Left colon (tissue), 2 donors: ENCODE measurements at regions not wholly inside any gene's neighbourhood (a gene's known extent, or its start where the extent isn't known, plus 50 kb on each side); places are given as distances from the start of the nearest gene placed in this dataset.

Source experiments
- ATAC-seq: fragments of 200-7000 bp; cut with Tn5 transposase; one replicate; pipeline ENCODE4 v1.9.1; 2020; ENCODE audit warnings: mild to moderate bottlenecking, moderate library complexity
- DNase-seq, 2 donors: peaks; one replicate each; pipeline ENCODE4 v3.0.0-alpha.2; 2020
- intact Hi-C, 2 donors: fragments of 100-400 bp; cut with DNase I in 1 of 2; cut with micrococcal nuclease in 1 of 2; formaldehyde crosslinking; loops; one replicate each; pipeline versions ENCODE4 v1.11.2 to v1.14.0; 2022; cut with DNase I, micrococcal nuclease
- donor health status: DM: no; HTN: no; CAD: no.
- donor health status: DM: yes; HTN: yes; CAD: no.

GRCh38 chr9:106421772-106422171 is 441.2 kb upstream of the ZNF462 start:
- no peak for DNase-seq
- intact Hi-C loops: no loop called here
- no peak for ATAC-seq

DNA sequence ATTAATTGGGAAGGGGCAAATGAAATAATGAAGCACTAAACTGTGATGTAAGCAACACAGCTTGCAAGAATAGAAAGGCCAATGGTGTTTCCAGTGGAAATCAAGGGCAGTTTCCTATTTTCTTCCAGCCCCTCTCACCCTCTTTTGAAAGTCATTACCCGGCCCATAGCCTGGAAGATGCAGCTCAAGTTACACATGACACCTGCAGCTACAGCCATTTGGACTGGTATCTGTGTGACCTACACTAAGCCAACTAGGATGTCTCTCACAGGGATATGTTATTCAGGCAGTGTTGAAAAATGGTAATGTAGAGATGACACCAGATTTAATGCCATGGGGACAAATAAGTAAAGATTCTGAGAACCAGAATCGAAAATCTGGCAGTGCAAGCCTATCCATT is 439.4 kb upstream of the ZNF462 start:
- intact Hi-C loops: no loop called here
- ATAC-seq: no peak
- DNase-seq: no peak

GRCh38 chr9:106432631-106433030 is 430.3 kb upstream of the ZNF462 start:
- DNase-seq: no peak
- ATAC-seq: no peak
- intact Hi-C loops: no loop called here

- no peak for DNase-seq
- no peak for ATAC-seq
- intact Hi-C loops: no loop called here
Measured at GRCh38 chr9:106438928-106439327, 424.0 kb upstream of the ZNF462 start.

- intact Hi-C loops: no loop called here
- no peak for DNase-seq
- ATAC-seq: no peak
Measured at GRCh38 chr9:106441283-106441682, 421.7 kb upstream of the ZNF462 start.

DNA sequence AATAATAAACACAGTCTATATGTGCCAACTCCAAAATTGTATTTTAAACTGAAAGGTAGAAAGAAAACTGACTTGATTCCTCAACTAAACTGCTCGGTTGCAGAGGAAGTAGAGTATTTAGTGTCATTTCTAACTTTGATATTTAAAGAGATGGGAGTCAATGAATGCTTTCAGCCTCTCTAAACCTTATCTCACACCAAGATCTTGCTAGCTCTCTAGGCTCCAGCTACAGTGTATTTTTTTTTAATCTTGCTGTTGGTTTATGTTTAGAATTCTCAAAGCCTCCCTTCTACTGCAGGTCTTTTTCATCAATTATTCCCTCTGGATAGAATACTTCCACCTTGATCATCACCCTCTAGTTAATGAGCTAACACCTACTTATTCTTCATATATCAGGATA is 419.4 kb upstream of the ZNF462 start:
- intact Hi-C loops: no loop called here
- ATAC-seq (no peak), DNase-seq (no peak)

- intact Hi-C loops: no loop called here
- ATAC-seq: no peak
Measured at GRCh38 chr9:106445107-106445506, 417.9 kb upstream of the ZNF462 start.

DNA sequence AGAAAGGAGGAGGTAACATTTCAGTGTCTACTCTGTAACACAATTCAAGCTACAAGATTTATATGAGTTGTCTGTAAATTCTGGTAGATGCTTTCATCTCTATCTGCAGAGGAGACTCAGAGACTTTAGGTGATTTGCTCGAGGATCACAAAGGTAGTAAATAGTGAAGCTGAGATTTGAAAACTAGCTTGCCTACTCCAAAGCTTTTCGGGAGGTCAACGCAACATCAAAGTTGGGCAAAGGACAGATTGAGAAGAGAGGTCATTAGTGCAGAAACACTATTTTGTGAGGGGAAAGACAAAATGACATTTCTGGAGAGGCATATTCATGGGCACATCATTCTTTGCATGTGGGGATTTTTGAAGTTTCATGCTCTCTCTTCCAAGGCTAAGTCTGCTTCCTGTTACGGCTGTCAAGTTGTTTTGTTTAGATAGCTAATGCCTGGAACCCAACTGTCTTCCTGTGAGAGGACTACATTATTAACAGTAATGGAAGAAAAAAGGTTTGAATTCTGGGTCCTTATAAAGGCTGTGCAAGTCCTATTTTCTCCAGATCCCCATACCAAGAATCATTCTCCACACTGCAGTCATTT is 413.5 kb upstream of the ZNF462 start:
- DNase-seq: no peak
- intact Hi-C loops: no loop called here
- no peak for ATAC-seq

More at GRCh38 chr9:106445107-106445506, 417.9 kb upstream of the ZNF462 start:
- DNase-seq: no peak

DNA sequence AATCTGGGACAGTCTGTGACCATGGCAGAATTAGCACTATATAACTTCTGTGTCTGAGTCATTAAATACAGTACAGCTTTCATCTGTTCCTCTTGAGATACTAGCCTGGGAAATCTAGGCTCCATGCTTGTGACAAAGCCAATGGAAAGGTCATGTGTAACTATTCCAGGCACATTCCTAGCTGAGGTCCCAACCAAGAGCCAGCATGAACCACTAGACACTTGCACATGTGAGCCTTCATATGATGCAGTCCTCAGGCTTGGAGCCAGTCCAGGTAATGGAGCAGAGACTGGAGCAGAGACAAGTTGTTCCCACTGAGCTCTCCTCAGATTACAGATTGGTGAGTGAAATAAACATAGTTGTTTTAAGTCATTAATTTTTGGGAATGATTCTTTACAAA is 412.4 kb upstream of the ZNF462 start:
- intact Hi-C loops: no loop called here
- DNase-seq (no peak), ATAC-seq (no peak)

DNA sequence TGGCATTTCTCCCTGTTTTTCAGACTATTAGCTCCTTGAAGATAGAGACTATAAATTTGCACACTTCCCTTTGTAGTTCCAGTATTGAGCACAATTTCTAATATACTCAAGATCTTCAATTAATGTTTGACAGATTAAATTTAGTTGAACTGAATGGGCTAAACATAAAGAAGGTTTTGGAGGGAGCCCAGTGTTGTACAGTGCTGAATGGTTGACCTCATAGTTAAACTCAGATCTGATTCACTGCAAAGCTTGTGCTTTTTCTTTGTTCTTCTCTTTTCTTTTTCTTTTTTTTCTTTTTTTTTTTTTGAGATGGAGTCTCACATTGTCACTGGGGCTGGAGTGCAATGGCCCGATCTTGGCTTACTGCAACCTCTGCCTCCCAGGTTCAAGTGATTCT is 411.7 kb upstream of the ZNF462 start:
- no peak for ATAC-seq
- intact Hi-C loops: no loop called here
- no peak for DNase-seq

DNA sequence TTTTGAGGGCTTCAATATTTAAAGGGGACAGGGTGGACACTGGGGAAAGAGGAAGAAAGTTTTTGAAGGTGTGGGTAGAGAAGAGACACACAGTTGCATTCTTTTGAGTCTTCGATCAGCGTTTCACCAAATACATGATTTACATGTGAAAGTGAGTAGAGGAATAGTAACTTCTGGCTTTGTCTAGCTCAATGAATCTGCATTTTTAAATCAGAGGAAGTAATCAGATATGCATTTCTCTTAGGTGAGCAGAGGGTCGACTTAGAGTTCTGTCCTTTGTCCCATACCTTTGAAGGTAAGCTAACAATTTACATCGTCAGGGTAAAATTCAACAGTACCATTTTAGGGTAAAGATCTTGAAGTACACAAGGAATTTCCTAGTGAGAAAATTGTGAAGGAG is 406.4 kb upstream of the ZNF462 start:
- ATAC-seq (no peak), DNase-seq (no peak)
- intact Hi-C loops: no loop called here

GRCh38 chr9:106467113-106467864 is 395.7 kb upstream of the ZNF462 start:
- intact Hi-C loops: no loop called here
- no peak for DNase-seq
- no peak for ATAC-seq

GRCh38 chr9:106467865-106468164 is 395.2 kb upstream of the ZNF462 start:
- DNase-seq (no peak), ATAC-seq (no peak)
- intact Hi-C loops: no loop called here

DNA sequence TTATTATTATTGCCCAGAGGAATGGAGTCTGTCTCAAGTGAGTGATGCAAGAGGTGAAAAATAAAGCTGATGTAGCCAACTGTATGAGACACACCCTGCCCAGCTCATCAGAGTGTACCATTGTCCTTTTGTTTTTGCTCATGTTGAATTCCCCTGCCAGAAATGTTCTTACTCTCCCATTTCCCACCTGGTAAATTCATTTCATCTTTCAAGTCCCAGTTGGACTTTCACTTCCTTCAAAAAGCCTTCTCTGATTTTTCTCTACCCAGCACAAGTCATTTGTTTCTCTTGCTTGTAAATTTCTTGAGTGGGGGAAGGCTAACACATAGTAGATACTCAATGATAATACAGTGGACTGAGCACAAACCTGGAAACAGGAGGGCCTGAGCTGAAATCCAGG is 394.5 kb upstream of the ZNF462 start:
- no peak for DNase-seq
- intact Hi-C loops: no loop called here
- ATAC-seq: no peak

GRCh38 chr9:106478312-106478711 is 384.7 kb upstream of the ZNF462 start:
- ATAC-seq (no peak), DNase-seq (no peak)
- intact Hi-C loops: no loop called here

DNA sequence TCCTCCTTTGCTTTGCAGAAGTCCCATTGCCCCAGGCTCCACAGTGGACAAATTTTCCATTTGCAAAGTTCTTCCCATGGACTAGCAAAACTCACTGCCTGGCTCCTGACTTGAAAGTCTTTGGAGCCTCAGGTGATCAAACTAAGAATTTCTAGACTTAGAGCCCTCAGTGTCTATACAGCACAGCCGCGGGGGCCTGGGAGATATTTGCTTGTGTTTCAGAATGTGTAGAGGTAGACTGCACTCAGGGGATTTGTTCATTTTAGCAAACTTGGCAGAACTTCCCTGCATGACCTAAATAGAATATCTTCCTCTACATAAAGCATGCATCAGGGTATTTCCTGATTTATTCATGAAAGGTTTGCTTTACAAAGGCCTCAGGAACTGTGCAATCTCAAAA is 384.2 kb upstream of the ZNF462 start:
- no peak for DNase-seq
- intact Hi-C loops: no loop called here
- ATAC-seq: no peak

DNA sequence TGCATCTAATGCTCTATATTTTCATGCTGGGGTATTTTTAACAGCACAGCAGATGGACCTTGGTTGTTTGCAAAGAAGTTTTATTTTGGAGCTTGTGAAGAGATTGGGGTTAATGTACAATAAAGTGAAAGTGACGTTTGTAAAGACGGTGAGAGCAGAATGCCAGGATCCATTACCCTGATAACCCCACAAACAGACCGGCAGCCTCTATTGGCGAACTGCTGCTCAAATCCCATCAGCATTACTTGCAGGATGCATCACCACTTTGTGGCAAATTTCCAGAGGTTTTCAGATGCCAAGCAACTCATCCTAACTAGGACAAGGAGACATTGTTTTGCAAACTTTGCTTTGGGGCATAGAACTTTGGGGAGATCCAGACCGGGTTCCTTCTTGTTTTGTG is 383.3 kb upstream of the ZNF462 start:
- DNase-seq (no peak), ATAC-seq (no peak)
- intact Hi-C loops: no loop called here

GRCh38 chr9:106481013-106481609 is 381.9 kb upstream of the ZNF462 start:
- ATAC-seq: no peak
- intact Hi-C loops: no loop called here
- no peak for DNase-seq

DNA sequence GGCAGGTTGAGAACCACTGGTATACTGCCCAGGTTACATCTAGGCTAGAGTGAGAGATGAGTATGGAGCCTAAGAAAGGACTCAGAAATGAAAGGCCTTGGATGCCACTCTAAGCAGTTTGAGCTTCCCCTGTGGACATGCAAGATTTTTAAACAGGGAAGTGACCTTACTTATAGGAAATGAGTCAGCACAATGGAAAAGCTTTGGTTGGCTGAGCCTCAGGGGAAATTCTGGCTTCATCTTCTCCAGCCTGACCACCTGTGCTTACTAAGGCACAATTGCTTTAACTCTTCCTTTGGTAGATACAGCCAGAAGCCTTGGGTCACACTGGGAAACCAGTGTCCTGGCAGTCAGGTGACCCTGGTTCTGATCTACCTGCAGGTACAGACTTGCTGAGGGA is 380.2 kb upstream of the ZNF462 start:
- DNase-seq (no peak), ATAC-seq (no peak)
- intact Hi-C loops: no loop called here

DNA sequence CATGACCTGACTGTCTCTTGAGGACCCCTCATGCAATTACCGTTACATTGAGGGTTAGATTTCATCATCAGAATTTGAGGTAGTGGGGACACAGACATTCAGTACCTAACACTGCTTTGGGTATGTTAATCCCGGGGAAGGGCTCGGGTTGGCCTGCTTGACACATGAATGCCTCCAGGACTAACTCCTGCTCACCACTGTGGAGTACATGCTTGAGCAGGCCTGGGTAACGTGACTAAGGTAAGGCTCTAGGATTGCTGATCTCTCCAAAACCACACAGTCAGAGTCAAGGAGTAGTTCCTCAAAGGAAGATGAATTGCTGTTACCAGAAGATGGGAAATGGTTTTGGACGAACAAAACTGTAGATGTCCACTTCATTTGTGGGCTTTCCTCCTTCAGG is 376.3 kb upstream of the ZNF462 start:
- ATAC-seq: no peak
- no peak for DNase-seq
- intact Hi-C loops: no loop called here

GRCh38 chr9:106487266-106487665 is 375.7 kb upstream of the ZNF462 start:
- intact Hi-C loops: no loop called here
- ATAC-seq: no peak
- no peak for DNase-seq
